ENCODE measurements at regions not wholly inside any gene's neighbourhood (a gene's known extent, or its start where the extent isn't known, plus 50 kb on each side); places are given as distances from the start of the nearest gene placed in this dataset.

GRCh38 chr7:9981742-9982349 is 991.8 kb upstream of the PHF14 start:
- no peak overlapping the region for H3K4me3 ChIP-seq (replicated peaks in 1 of 2; ENCODE audit: low read depth in 1 of 2, low read length in 2 of 2)
- CTCF ChIA-PET = no interaction called here
- no peak overlapping the region for H3K27ac ChIP-seq (ENCODE audit: low read depth, low read length)
- H2AFZ ChIP-seq (ENCODE audit: low read depth, low read length, poor library complexity, severe bottlenecking) = no peak overlapping the region
- BruUV-seq (replicated peaks) = no TSS peak
- no peaks in the 10 kb centered on the region for H3K36me3 ChIP-seq (ENCODE audit: control insufficient read depth in 1 of 2, insufficient read depth in 2 of 2, low read length in 2 of 2)
- ATAC-seq = no peak
- H3K4me2 ChIP-seq (ENCODE audit: low read length) = no peak overlapping the region
- H3K9me3 ChIP-seq (ENCODE audit: control insufficient read depth in 1 of 2, insufficient read depth in 1 of 2, low read depth in 1 of 2, low read length in 2 of 2) = 0 out of 4 replicates have a peak, but pooled peaks cover 2 to 4% of the 10 kb centered on the region in 2 experiments
- no peaks in the 10 kb centered on the region for H3K27me3 ChIP-seq (ENCODE audit: insufficient read depth, low read length)
- no peaks in the 10 kb centered on the region for H3K4me1 ChIP-seq (ENCODE audit: control insufficient read depth in 1 of 2, insufficient read depth in 2 of 2, low read length in 2 of 2)
- POLR2A ChIA-PET = no interaction called here
- intact Hi-C loops (cut with micrococcal nuclease) = no loop called here
- H4K20me1 ChIP-seq (ENCODE audit: insufficient read depth) = no peaks in the 10 kb centered on the region
- H3K79me2 ChIP-seq (ENCODE audit: insufficient read depth, low read length) = no peaks in the 10 kb centered on the region
- no peak for DNase-seq (ENCODE audit: low read depth, low spot score)
- TF ChIP-seq ZBTB33 (IDR thresholded peaks at IDR 0.05; ENCODE audit: extremely low read depth, insufficient replicate concordance, low read length) = no peak
- TF ChIP-seq SRF (IDR thresholded peaks at IDR 0.05; ENCODE audit: low read depth) = no peak
- no peak for TF ChIP-seq RAD21 (IDR thresholded peaks at IDR 0.05; ENCODE audit: low read depth)
- TF ChIP-seq ZNF274 (IDR thresholded peaks at IDR 0.05; ENCODE audit: low read depth, low read length) = no peak
- no peak for TF ChIP-seq MAX (IDR thresholded peaks at IDR 0.05)
- no peak for TF ChIP-seq EZH2 (IDR thresholded peaks at IDR 0.05)
- no peak for TF ChIP-seq TCF7L2 (IDR thresholded peaks at IDR 0.05; ENCODE audit: borderline replicate concordance, extremely low read depth, insufficient read depth, insufficient read length)
- no peak for TF ChIP-seq SP1 (IDR thresholded peaks at IDR 0.05; ENCODE audit: low read depth)
- TF ChIP-seq ZFX (IDR thresholded peaks at IDR 0.05) = no peak
- TF ChIP-seq YY1 (IDR thresholded peaks at IDR 0.05; ENCODE audit: extremely low read depth, insufficient replicate concordance, low read depth, low read length) = no peak
- no peak for TF ChIP-seq ATF3 (IDR thresholded peaks at IDR 0.05)
- no peak for TF ChIP-seq CEBPB (IDR thresholded peaks at IDR 0.05; ENCODE audit: low read depth)
- no peak for TF ChIP-seq CBX3 (IDR thresholded peaks at IDR 0.05; ENCODE audit: low read depth)
- TF ChIP-seq SIN3A (IDR thresholded peaks at IDR 0.05; ENCODE audit: low read depth) = no peak
- no peak for TF ChIP-seq POLR2A (IDR thresholded peaks at IDR 0.05; ENCODE audit: borderline replicate concordance, extremely low read depth, insufficient read depth, insufficient read length)
- H3K9me2 ChIP-seq (ENCODE audit: insufficient read depth) = no peaks in the 10 kb centered on the region
- H3K9ac ChIP-seq (ENCODE audit: low read length) = no peak overlapping the region
- RAD21 ChIA-PET (ENCODE audit: low non-redundant PET in 1 of 2, low total read pairs in 2 of 2, uncharacterized antibody in 2 of 2, unreplicated experiment in 2 of 2) = no interaction called here
